ENCODE measurements at regions not wholly inside any gene's neighbourhood (a gene's known extent, or its start where the extent isn't known, plus 50 kb on each side); places are given as distances from the start of the nearest gene placed in this dataset.

DNA sequence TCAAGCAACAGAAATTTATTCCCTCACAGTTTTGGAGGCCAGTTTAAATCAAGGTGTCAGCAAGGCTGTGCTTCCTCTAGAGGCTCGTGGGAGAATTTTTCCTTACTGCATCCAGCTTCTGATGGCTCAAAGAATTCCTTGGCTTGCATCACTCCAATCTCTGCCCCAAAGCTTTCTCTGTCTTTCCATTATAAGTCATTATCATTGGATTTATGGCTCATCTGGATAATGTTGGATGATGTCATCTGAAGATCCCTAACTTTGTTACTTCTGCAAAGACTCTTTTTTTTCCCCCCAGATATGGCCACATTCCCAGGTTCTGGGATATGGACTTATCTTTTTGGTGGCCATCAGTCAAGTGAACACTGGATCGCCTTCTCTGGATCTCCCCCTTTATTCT lies 146.3 kb upstream of the B3GAT2 start:
- H3K9me3 ChIP-seq (replicated peaks in 1 of 3) = no peaks in the 10 kb centered on the region
- intact Hi-C loops (cut with DNase I) = no loop called here
- no peaks in the 10 kb centered on the region for H3K36me3 ChIP-seq (replicated peaks in 1 of 2)
- peaks cover 0 to 6% of the 10 kb centered on the region in 2 donors for H3K4me1 ChIP-seq (replicated peaks in 1 of 2)
- no peak overlapping the region for H3K27ac ChIP-seq
- no peak for DNase-seq
- TF ChIP-seq, protein P1, sequence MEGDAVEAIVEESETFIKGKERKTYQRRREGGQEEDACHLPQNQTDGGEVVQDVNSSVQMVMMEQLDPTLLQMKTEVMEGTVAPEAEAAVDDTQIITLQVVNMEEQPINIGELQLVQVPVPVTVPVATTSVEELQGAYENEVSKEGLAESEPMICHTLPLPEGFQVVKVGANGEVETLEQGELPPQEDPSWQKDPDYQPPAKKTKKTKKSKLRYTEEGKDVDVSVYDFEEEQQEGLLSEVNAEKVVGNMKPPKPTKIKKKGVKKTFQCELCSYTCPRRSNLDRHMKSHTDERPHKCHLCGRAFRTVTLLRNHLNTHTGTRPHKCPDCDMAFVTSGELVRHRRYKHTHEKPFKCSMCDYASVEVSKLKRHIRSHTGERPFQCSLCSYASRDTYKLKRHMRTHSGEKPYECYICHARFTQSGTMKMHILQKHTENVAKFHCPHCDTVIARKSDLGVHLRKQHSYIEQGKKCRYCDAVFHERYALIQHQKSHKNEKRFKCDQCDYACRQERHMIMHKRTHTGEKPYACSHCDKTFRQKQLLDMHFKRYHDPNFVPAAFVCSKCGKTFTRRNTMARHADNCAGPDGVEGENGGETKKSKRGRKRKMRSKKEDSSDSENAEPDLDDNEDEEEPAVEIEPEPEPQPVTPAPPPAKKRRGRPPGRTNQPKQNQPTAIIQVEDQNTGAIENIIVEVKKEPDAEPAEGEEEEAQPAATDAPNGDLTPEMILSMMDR (IDR thresholded peaks at IDR 0.05) = no peak
- 30 to 56% (median 45%) methylated on average over 2 of the region's 2 CpGs for WGBS, 4 donors
- H3K4me3 ChIP-seq = no peak overlapping the region
- H3K27me3 ChIP-seq = no peaks in the 10 kb centered on the region

DNA sequence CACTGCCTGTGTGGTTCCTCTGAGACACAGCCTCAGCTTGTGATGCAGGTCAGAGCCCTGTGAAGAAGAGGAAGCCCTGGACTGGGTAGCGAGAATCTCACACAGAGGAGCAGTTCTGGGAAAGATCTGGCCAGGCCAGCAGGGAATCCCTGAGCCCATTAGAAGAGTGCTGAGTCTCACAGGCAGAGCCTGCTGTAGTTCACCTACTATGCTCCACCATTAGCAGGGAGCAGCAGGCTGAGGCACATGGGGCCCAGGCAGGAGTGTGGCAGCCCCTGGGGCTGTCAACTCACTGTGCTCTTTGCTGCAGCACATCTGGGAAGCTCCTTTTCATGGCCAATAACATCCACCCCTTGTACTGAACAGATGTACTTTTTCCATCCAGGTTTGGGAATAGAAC lies 146.8 kb upstream of the B3GAT2 start:
- H3K27me3 ChIP-seq = no peaks in the 10 kb centered on the region
- no peaks in the 10 kb centered on the region for H3K9me3 ChIP-seq (replicated peaks in 1 of 3)
- no peak for TF ChIP-seq POLR2A (IDR thresholded peaks at IDR 0.05)
- TF ChIP-seq, protein P1 (IDR thresholded peaks at IDR 0.05) = no peak
- no peak overlapping the region for H3K27ac ChIP-seq
- no peaks in the 10 kb centered on the region for H3K36me3 ChIP-seq (replicated peaks in 1 of 2)
- no peak for DNase-seq
- no peak overlapping the region for H3K4me3 ChIP-seq
- 56 to 100% (median 81%) methylated on average over 1 of the region's 1 CpG for WGBS, 4 donors
- intact Hi-C loops (cut with DNase I) = no loop called here
- peaks cover 0 to 6% of the 10 kb centered on the region in 2 donors for H3K4me1 ChIP-seq (replicated peaks in 1 of 2)

DNA sequence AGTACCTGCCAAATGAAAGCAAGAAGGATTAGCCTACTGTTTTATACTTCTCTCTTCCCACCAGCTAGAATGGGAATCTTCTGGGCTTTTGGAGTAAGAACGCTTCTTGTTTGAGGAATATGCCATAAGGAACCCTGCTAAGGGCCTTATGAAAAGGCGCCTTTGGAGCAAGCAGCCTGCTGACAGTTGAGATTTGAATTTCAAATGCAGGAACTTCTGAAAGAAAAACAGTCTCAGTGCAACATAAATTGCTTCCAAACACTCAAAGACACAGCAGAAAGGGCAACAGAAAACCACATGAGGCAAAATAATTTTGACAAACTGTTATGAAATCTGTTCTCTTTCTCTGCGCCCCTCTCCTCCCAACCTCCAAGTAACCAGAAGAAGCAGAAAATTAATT lies 149.4 kb upstream of the B3GAT2 start:
- H3K27me3 ChIP-seq = no peaks in the 10 kb centered on the region
- 79 to 88% (median 84%) methylated on average over 3 of the region's 3 CpGs for WGBS, 4 donors
- H3K36me3 ChIP-seq (replicated peaks in 1 of 2) = no peaks in the 10 kb centered on the region
- no peak overlapping the region for H3K4me3 ChIP-seq
- TF ChIP-seq POLR2A (IDR thresholded peaks at IDR 0.05) = no peak
- TF ChIP-seq, protein P1 (IDR thresholded peaks at IDR 0.05) = no peak
- no peak for DNase-seq
- peaks cover 0 to 6% of the 10 kb centered on the region in 2 donors for H3K4me1 ChIP-seq (replicated peaks in 1 of 2)
- intact Hi-C loops (cut with DNase I) = no loop called here
- no peaks in the 10 kb centered on the region for H3K9me3 ChIP-seq (replicated peaks in 1 of 3)
- no peak overlapping the region for H3K27ac ChIP-seq

DNA sequence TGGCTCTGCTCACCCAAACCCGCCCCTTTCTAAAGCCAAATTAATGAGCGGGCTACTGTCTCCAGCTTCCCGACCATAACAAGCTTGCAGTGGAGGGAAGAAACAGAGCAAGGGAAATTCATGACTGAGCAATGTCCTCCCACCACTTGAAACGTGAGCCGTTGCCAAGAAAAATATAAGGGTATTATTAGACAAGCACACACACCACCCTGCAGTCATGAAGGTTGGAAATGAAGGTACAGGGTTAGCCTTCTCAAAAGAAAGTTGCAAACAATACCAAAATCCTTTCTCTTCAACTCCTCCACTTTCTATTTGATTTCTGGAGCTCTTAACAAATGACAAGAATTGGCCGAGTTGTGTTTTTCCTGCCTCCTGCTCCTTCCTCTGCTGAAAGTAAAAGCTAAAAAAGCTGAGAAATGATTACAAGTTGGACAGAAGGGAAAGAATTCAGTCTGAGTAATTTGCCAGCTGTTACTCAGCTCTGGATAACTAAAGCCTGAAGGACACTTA lies 151.1 kb upstream of the B3GAT2 start:
- 3 to 10% (median 6%) methylated on average over 6 of the region's 6 CpGs for WGBS, 4 donors
- H3K27ac ChIP-seq = peak overlapping the region in 1 of 5 donors; percentile 17
- intact Hi-C loops (cut with DNase I) = no loop called here
- H3K4me1 ChIP-seq (replicated peaks in 1 of 2) = peaks cover 0 to 6% of the 10 kb centered on the region in 2 donors
- peak overlapping the region in 1 of 4 donors; percentile 25 for H3K4me3 ChIP-seq
- H3K27me3 ChIP-seq = no peaks in the 10 kb centered on the region
- no peaks in the 10 kb centered on the region for H3K36me3 ChIP-seq (replicated peaks in 1 of 2)
- TF ChIP-seq, protein P1 (IDR thresholded peaks at IDR 0.05) = no peak
- no peak for TF ChIP-seq POLR2A (IDR thresholded peaks at IDR 0.05)
- DNase-seq = peak in 2 of 7 donors; percentile 5 to 9
- H3K9me3 ChIP-seq (replicated peaks in 1 of 3) = no peaks in the 10 kb centered on the region

Measured in adrenal gland (tissue), 9 donors.